GM03348 (cell line): ENCODE measurements at regions not wholly inside any gene's neighbourhood (a gene's known extent, or its start where the extent isn't known, plus 50 kb on each side); places are given as distances from the start of the nearest gene placed in this dataset.
"Not testable (repeated sequence)": the region's sequence is repeated elsewhere in the genome, so short reads cannot be mapped to it uniquely, and the experiment has no call there.

Experiments
- DNase-seq: peaks from one replicate; pipeline ENCODE4 v3.0.0; 2012; ENCODE audit warnings: low spot score

- peak; percentile 20 for DNase-seq
Measured at GRCh38 chr12:89154743-89155499, 197.4 kb downstream of the DUSP6 start.

- DNase-seq: peak; percentile 6
Measured at GRCh38 chr12:89153341-89153740, 199.0 kb downstream of the DUSP6 start.

- DNase-seq: no peak
Measured at GRCh38 chr12:89151536-89151935, 200.8 kb downstream of the DUSP6 start.

- not testable (repeated sequence) for DNase-seq
Measured at GRCh38 chr12:89150789-89151188, 201.5 kb downstream of the DUSP6 start.

GRCh38 chr12:89140602-89141238 is 211.6 kb downstream of the DUSP6 start:
- DNase-seq: peak; percentile 11

GRCh38 chr12:89140141-89140540 is 212.2 kb downstream of the DUSP6 start:
- DNase-seq: no peak

GRCh38 chr12:89139390-89139789 is 212.9 kb downstream of the DUSP6 start:
- no peak for DNase-seq

GRCh38 chr12:89138048-89138852 is 214.1 kb downstream of the DUSP6 start:
- DNase-seq: peak; percentile 12

GRCh38 chr12:89135976-89136634 is 216.2 kb downstream of the DUSP6 start:
- peak; percentile 36 for DNase-seq

GRCh38 chr12:89134213-89134770 is 218.0 kb downstream of the DUSP6 start:
- no peak for DNase-seq

GRCh38 chr12:89129167-89129870 is 223.0 kb downstream of the DUSP6 start:
- DNase-seq: no peak

GRCh38 chr12:89126712-89127111 is 225.6 kb downstream of the DUSP6 start:
- DNase-seq: no peak

- no peak for DNase-seq
Measured at GRCh38 chr12:89122852-89123251, 229.4 kb downstream of the DUSP6 start.

GRCh38 chr12:89117448-89118034 is 234.8 kb downstream of the DUSP6 start:
- no peak for DNase-seq

GRCh38 chr12:89111964-89112363 is 240.3 kb downstream of the DUSP6 start:
- no peak for DNase-seq

- DNase-seq: no peak
Measured at GRCh38 chr12:89108265-89108664, 244.0 kb downstream of the DUSP6 start.

- no peak for DNase-seq
Measured at GRCh38 chr12:89106950-89107349, 245.4 kb downstream of the DUSP6 start.

GRCh38 chr12:89105243-89105642 is 247.1 kb downstream of the DUSP6 start:
- no peak for DNase-seq

GRCh38 chr12:89103831-89104230 is 248.5 kb downstream of the DUSP6 start:
- no peak for DNase-seq

- DNase-seq: no peak
Measured at GRCh38 chr12:89101440-89101839, 250.9 kb downstream of the DUSP6 start.
